Mesendoderm (in vitro differentiated cells): ENCODE measurements at regions not wholly inside any gene's neighbourhood (a gene's known extent, or its start where the extent isn't known, plus 50 kb on each side); places are given as distances from the start of the nearest gene placed in this dataset.

Experiments used
- DNase-seq: peaks from one replicate; pipeline ENCODE4 v3.0.0; 2013
- H2AK5ac ChIP-seq: 2 replicates; pipeline ENCODE4 v1.6.1; 2013; ENCODE audit warnings: low read length, inconsistent platforms
- H2BK120ac ChIP-seq: 2 replicates; pipeline ENCODE4 v1.6.1; 2013; ENCODE audit warnings: low read depth, mild to moderate bottlenecking, low read length, moderate library complexity, mixed read lengths
- H2BK15ac ChIP-seq: replicated peaks from 2 replicates; pipeline ENCODE4 v1.6.1; 2013; ENCODE audit warnings: low read depth, mild to moderate bottlenecking, moderate library complexity
- H2BK5ac ChIP-seq: 2 replicates; pipeline ENCODE4 v1.6.1; 2013; ENCODE audit warnings: low read length, inconsistent platforms
- H3K18ac ChIP-seq: 2 replicates; pipeline ENCODE4 v1.6.1; 2013; ENCODE audit warnings: mild to moderate bottlenecking, low read length, mixed read lengths
- H3K23ac ChIP-seq: one replicate; pipeline ENCODE4 v1.6.1; 2013; ENCODE audit warnings: low read length
- H3K27ac ChIP-seq: 2 replicates; pipeline ENCODE4 v1.5.1; 2013; ENCODE audit warnings: low read depth, mild to moderate bottlenecking, inconsistent platforms, low read length, moderate library complexity
- H3K27me3 ChIP-seq: 2 replicates; pipeline ENCODE4 v1.6.1; 2013; ENCODE audit warnings: low read length, control low read depth, mild to moderate bottlenecking, inconsistent platforms; ENCODE audit not compliant: insufficient read depth, poor library complexity
- H3K36me3 ChIP-seq: 2 replicates; pipeline ENCODE4 v1.6.1; 2013; ENCODE audit warnings: low read length, inconsistent platforms; ENCODE audit not compliant: control insufficient read depth, insufficient read depth
- H3K4ac ChIP-seq: one replicate; pipeline ENCODE4 v1.6.1; 2013; ENCODE audit warnings: low read depth, mild to moderate bottlenecking, low read length, moderate library complexity
- H3K4me1 ChIP-seq: 2 replicates; pipeline ENCODE4 v1.6.1; 2013; ENCODE audit warnings: low read depth, low read length, inconsistent platforms; ENCODE audit not compliant: control insufficient read depth
- H3K4me2 ChIP-seq: 2 replicates; pipeline ENCODE4 v1.6.1; 2013; ENCODE audit warnings: low read length
- H3K4me3 ChIP-seq: 2 replicates; pipeline ENCODE4 v1.5.1; 2013; ENCODE audit warnings: mild to moderate bottlenecking, low read length
- H3K56ac ChIP-seq: one replicate; pipeline ENCODE4 v1.6.1; 2013; ENCODE audit warnings: low read length
- H3K79me1 ChIP-seq: 2 replicates; pipeline ENCODE4 v1.6.1; 2013; ENCODE audit warnings: low read length, inconsistent platforms
- H3K79me2 ChIP-seq: 2 replicates; pipeline ENCODE4 v1.6.1; 2013; ENCODE audit warnings: mild to moderate bottlenecking, low read length; ENCODE audit not compliant: control insufficient read depth, insufficient read depth
- H3K9ac ChIP-seq: 2 replicates; pipeline ENCODE4 v1.6.1; 2013; ENCODE audit warnings: low read length, inconsistent platforms
- H4K5ac ChIP-seq: one replicate; pipeline ENCODE4 v1.6.1; 2013; ENCODE audit warnings: low read length
- H4K8ac ChIP-seq: one replicate; pipeline ENCODE4 v1.6.1; 2013; ENCODE audit warnings: low read depth, mild to moderate bottlenecking, control low read depth, low read length, moderate library complexity
- WGBS: extraction: QIAGEN DNeasy Blood & Tissue Kit; methylation state at CpG from one replicate; pipeline ENCODE4 v1.1.7; 2013; ENCODE audit warnings: low lambda C conversion rate, missing lambda C conversion rate; ENCODE audit not compliant: insufficient coverage; ENCODE audit errors: extremely low coverage; 5-methylcytosine and 5-hydroxymethylcytosine counted together

- no peaks in the 10 kb centered on the region for H3K79me2 ChIP-seq
- H4K5ac ChIP-seq, result no peak overlapping the region
- H3K4me3 ChIP-seq, result no peak overlapping the region
- DNase-seq, result peak; percentile 29
- H3K36me3 ChIP-seq, result no peaks in the 10 kb centered on the region
- H2BK120ac ChIP-seq, result no peak overlapping the region
- no peak overlapping the region for H3K9ac ChIP-seq
- H3K23ac ChIP-seq, result no peak overlapping the region
- no CpG with 5 or more reads among the region's 11 CpGs for WGBS
- no peaks in the 10 kb centered on the region for H3K4me1 ChIP-seq
- no peak overlapping the region for H3K18ac ChIP-seq
- H2BK5ac ChIP-seq, result no peak overlapping the region
- H3K4ac ChIP-seq, result no peak overlapping the region
- H3K4me2 ChIP-seq, result no peak overlapping the region
- no peak overlapping the region for H4K8ac ChIP-seq
- no peak overlapping the region for H2BK15ac ChIP-seq
- no peak overlapping the region for H3K56ac ChIP-seq
- H3K79me1 ChIP-seq, result no peaks in the 10 kb centered on the region
- no peaks in the 10 kb centered on the region for H3K27me3 ChIP-seq
- no peak overlapping the region for H3K27ac ChIP-seq
- H2AK5ac ChIP-seq, result no peak overlapping the region
These were observed 395.7 kb upstream of the PDE3A start for GRCh38 chr12:19972325-19973288.

- Histone ChIP-seq H3K23ac (no peak overlapping the region), H4K8ac (no peak overlapping the region), H2BK15ac (no peak overlapping the region), H3K79me2 (no peaks in the 10 kb centered on the region), H2BK120ac (no peak overlapping the region), H2AK5ac (no peak overlapping the region), H3K27ac (no peak overlapping the region), H4K5ac (no peak overlapping the region), H3K4ac (no peak overlapping the region), H3K27me3 (no peaks in the 10 kb centered on the region), H3K4me3 (no peak overlapping the region), H3K56ac (no peak overlapping the region), H3K4me1 (no peaks in the 10 kb centered on the region), H3K18ac (no peak overlapping the region), H3K79me1 (no peaks in the 10 kb centered on the region), H3K9ac (no peak overlapping the region), H2BK5ac (no peak overlapping the region), H3K36me3 (no peaks in the 10 kb centered on the region), H3K4me2 (no peak overlapping the region)
- DNase-seq, result no peak
These were observed 390.1 kb upstream of the PDE3A start for GRCh38 chr12:19978193-19978592.

GRCh38 chr12:19979584-19979983 is 388.8 kb upstream of the PDE3A start:
- Histone ChIP-seq H3K4me1 (no peaks in the 10 kb centered on the region), H2BK5ac (no peak overlapping the region), H3K23ac (no peak overlapping the region), H3K27me3 (no peaks in the 10 kb centered on the region), H3K79me1 (no peaks in the 10 kb centered on the region), H3K36me3 (no peaks in the 10 kb centered on the region), H2BK15ac (no peak overlapping the region), H3K4me3 (no peak overlapping the region), H4K5ac (no peak overlapping the region), H2BK120ac (no peak overlapping the region), H3K9ac (no peak overlapping the region), H3K79me2 (no peaks in the 10 kb centered on the region), H3K27ac (no peak overlapping the region), H3K18ac (no peak overlapping the region), H4K8ac (no peak overlapping the region), H3K4me2 (no peak overlapping the region), H3K56ac (no peak overlapping the region), H3K4ac (no peak overlapping the region), H2AK5ac (no peak overlapping the region)
- WGBS, result no CpG with 5 or more reads among the region's 3 CpGs
- DNase-seq, result no peak

GRCh38 chr12:19981944-19982343 is 386.4 kb upstream of the PDE3A start:
- no peak overlapping the region for H2BK15ac ChIP-seq
- H3K79me1 ChIP-seq, result no peaks in the 10 kb centered on the region
- no peak overlapping the region for H2AK5ac ChIP-seq
- H4K5ac ChIP-seq, result no peak overlapping the region
- H3K36me3 ChIP-seq, result no peaks in the 10 kb centered on the region
- no peak overlapping the region for H2BK5ac ChIP-seq
- H2BK120ac ChIP-seq, result no peak overlapping the region
- no peak overlapping the region for H3K4me3 ChIP-seq
- H3K4ac ChIP-seq, result no peak overlapping the region
- H3K4me2 ChIP-seq, result no peak overlapping the region
- H3K56ac ChIP-seq, result no peak overlapping the region
- DNase-seq, result no peak
- no CpG with 5 or more reads among the region's 2 CpGs for WGBS
- no peak overlapping the region for H3K23ac ChIP-seq
- no peak overlapping the region for H4K8ac ChIP-seq
- H3K9ac ChIP-seq, result no peak overlapping the region
- no peaks in the 10 kb centered on the region for H3K4me1 ChIP-seq
- H3K79me2 ChIP-seq, result no peaks in the 10 kb centered on the region
- H3K27ac ChIP-seq, result no peak overlapping the region
- H3K27me3 ChIP-seq, result no peaks in the 10 kb centered on the region
- H3K18ac ChIP-seq, result no peak overlapping the region

GRCh38 chr12:19988001-19988400 is 380.3 kb upstream of the PDE3A start:
- no peak overlapping the region for H2AK5ac ChIP-seq
- H3K56ac ChIP-seq, result no peak overlapping the region
- H3K27me3 ChIP-seq, result no peaks in the 10 kb centered on the region
- H3K4me2 ChIP-seq, result no peak overlapping the region
- H3K23ac ChIP-seq, result no peak overlapping the region
- no peak overlapping the region for H3K18ac ChIP-seq
- no peak overlapping the region for H4K5ac ChIP-seq
- WGBS, result 100% methylated on average over 2 of the region's 2 CpGs
- H3K4ac ChIP-seq, result no peak overlapping the region
- H3K27ac ChIP-seq, result no peak overlapping the region
- no peak overlapping the region for H2BK5ac ChIP-seq
- H3K4me1 ChIP-seq, result no peaks in the 10 kb centered on the region
- H3K9ac ChIP-seq, result no peak overlapping the region
- DNase-seq, result no peak
- no peaks in the 10 kb centered on the region for H3K79me2 ChIP-seq
- no peak overlapping the region for H4K8ac ChIP-seq
- H3K36me3 ChIP-seq, result no peaks in the 10 kb centered on the region
- H2BK120ac ChIP-seq, result no peak overlapping the region
- no peak overlapping the region for H2BK15ac ChIP-seq
- no peak overlapping the region for H3K4me3 ChIP-seq
- no peaks in the 10 kb centered on the region for H3K79me1 ChIP-seq

GRCh38 chr12:19988459-19988873 is 379.9 kb upstream of the PDE3A start:
- WGBS, result no CpG with 5 or more reads among the region's 3 CpGs
- no peak overlapping the region for H3K4me3 ChIP-seq
- H3K27me3 ChIP-seq, result no peaks in the 10 kb centered on the region
- H2AK5ac ChIP-seq, result no peak overlapping the region
- H3K79me2 ChIP-seq, result no peaks in the 10 kb centered on the region
- H4K5ac ChIP-seq, result no peak overlapping the region
- no peak overlapping the region for H2BK120ac ChIP-seq
- no peak overlapping the region for H3K4ac ChIP-seq
- no peak overlapping the region for H3K9ac ChIP-seq
- H3K56ac ChIP-seq, result no peak overlapping the region
- H2BK5ac ChIP-seq, result no peak overlapping the region
- no peaks in the 10 kb centered on the region for H3K79me1 ChIP-seq
- DNase-seq, result no peak
- H3K23ac ChIP-seq, result no peak overlapping the region
- no peak overlapping the region for H4K8ac ChIP-seq
- H3K27ac ChIP-seq, result no peak overlapping the region
- H3K4me2 ChIP-seq, result no peak overlapping the region
- no peak overlapping the region for H3K18ac ChIP-seq
- H2BK15ac ChIP-seq, result no peak overlapping the region
- H3K4me1 ChIP-seq, result no peaks in the 10 kb centered on the region
- H3K36me3 ChIP-seq, result no peaks in the 10 kb centered on the region
